Neural crest cell (in vitro differentiated cells): ENCODE measurements at regions not wholly inside any gene's neighbourhood (a gene's known extent, or its start where the extent isn't known, plus 50 kb on each side); places are given as distances from the start of the nearest gene placed in this dataset.

Source experiments
- DNase-seq: peaks from one replicate; pipeline ENCODE4 v3.0.0; 2021; ENCODE audit warnings: low read depth, mixed read lengths, low spot score
- H3K27ac Mint-ChIP-seq: one replicate; pipeline ENCODE4 v1.8.0; 2021; ENCODE audit warnings: mild to moderate bottlenecking, mixed read lengths; ENCODE audit not compliant: unreplicated experiment
- H3K27me3 Mint-ChIP-seq: 2 replicates; pipeline ENCODE4 v1.8.0; 2021; ENCODE audit warnings: low read depth, mild to moderate bottlenecking, mixed read lengths
- H3K36me3 Mint-ChIP-seq: 2 replicates; pipeline ENCODE4 v1.8.0; 2021; ENCODE audit warnings: low read depth, mild to moderate bottlenecking, mixed read lengths
- H3K4me1 Mint-ChIP-seq: 2 replicates; pipeline ENCODE4 v1.8.0; 2021; ENCODE audit warnings: mixed read lengths
- H3K4me3 Mint-ChIP-seq: one replicate; pipeline ENCODE4 v1.8.0; 2021; ENCODE audit warnings: mild to moderate bottlenecking, mixed read lengths
- H3K9me3 Mint-ChIP-seq: 2 replicates; pipeline ENCODE4 v1.8.0; 2021; ENCODE audit warnings: mixed read lengths
- TF ChIP-seq, protein P1 (sequence below): fragments of 200-600 bp; sonication (generic); conservative IDR thresholded peaks from 2 replicates; pipeline ENCODE4 v1.5.0; 2021; ENCODE audit warnings: antibody characterized with exemption, mild to moderate bottlenecking

- H3K27me3 Mint-ChIP-seq, result no peaks in the 10 kb centered on the region
- no peak overlapping the region for H3K4me3 Mint-ChIP-seq
- no peaks in the 10 kb centered on the region for H3K9me3 Mint-ChIP-seq
- TF ChIP-seq, protein P1, sequence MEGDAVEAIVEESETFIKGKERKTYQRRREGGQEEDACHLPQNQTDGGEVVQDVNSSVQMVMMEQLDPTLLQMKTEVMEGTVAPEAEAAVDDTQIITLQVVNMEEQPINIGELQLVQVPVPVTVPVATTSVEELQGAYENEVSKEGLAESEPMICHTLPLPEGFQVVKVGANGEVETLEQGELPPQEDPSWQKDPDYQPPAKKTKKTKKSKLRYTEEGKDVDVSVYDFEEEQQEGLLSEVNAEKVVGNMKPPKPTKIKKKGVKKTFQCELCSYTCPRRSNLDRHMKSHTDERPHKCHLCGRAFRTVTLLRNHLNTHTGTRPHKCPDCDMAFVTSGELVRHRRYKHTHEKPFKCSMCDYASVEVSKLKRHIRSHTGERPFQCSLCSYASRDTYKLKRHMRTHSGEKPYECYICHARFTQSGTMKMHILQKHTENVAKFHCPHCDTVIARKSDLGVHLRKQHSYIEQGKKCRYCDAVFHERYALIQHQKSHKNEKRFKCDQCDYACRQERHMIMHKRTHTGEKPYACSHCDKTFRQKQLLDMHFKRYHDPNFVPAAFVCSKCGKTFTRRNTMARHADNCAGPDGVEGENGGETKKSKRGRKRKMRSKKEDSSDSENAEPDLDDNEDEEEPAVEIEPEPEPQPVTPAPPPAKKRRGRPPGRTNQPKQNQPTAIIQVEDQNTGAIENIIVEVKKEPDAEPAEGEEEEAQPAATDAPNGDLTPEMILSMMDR, result no peak
- no peaks in the 10 kb centered on the region for H3K4me1 Mint-ChIP-seq
- H3K27ac Mint-ChIP-seq, result no peak overlapping the region
- H3K36me3 Mint-ChIP-seq, result no peaks in the 10 kb centered on the region
- DNase-seq, result no peak
Observed at GRCh38 chr5:2669913-2670312, 81.6 kb downstream of the IRX2 start.

GRCh38 chr5:2669259-2669658 lies 82.2 kb downstream of the IRX2 start:
- Mint-ChIP-seq H3K4me3 (no peak overlapping the region), H3K9me3 (no peaks in the 10 kb centered on the region), H3K27me3 (no peaks in the 10 kb centered on the region), H3K4me1 (no peaks in the 10 kb centered on the region), H3K36me3 (no peaks in the 10 kb centered on the region), H3K27ac (no peak overlapping the region)
- TF ChIP-seq, protein P1, result no peak
- no peak for DNase-seq

GRCh38 chr5:2666081-2666480 lies 85.4 kb downstream of the IRX2 start:
- Mint-ChIP-seq H3K4me3 (no peak overlapping the region), H3K9me3 (no peaks in the 10 kb centered on the region), H3K27me3 (no peaks in the 10 kb centered on the region), H3K36me3 (no peaks in the 10 kb centered on the region), H3K27ac (no peak overlapping the region), H3K4me1 (no peaks in the 10 kb centered on the region)
- DNase-seq, result no peak
- TF ChIP-seq, protein P1, result no peak

GRCh38 chr5:2663489-2663888 lies 88.0 kb downstream of the IRX2 start:
- Mint-ChIP-seq H3K27ac (no peak overlapping the region), H3K27me3 (peaks cover 5% of the 10 kb centered on the region), H3K4me3 (no peak overlapping the region), H3K9me3 (no peaks in the 10 kb centered on the region), H3K36me3 (no peaks in the 10 kb centered on the region), H3K4me1 (peaks cover 11% of the 10 kb centered on the region)
- TF ChIP-seq, protein P1, result no peak
- no peak for DNase-seq

DNA sequence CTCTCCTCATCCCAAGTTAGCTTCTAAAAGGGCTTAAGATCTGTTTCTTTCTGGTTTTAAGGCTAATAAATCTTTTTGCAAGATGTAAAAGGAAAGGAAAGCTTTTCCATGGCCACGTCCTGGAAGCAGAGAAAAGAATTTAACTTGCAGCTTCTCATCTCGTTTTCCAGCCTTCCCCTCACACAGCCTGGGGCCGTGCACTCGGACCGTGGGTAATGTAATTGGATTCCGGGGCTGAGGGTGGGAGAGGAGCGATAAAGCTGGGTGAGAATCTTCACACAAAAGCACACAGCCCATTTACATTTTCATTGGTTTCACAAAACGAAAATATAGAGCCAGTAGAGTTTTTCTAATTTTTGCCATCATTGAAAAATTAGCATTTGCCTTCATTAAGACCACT lies 91.2 kb downstream of the IRX2 start:
- TF ChIP-seq, protein P1, result no peak
- H3K27ac Mint-ChIP-seq, result no peak overlapping the region
- no peaks in the 10 kb centered on the region for H3K36me3 Mint-ChIP-seq
- H3K4me1 Mint-ChIP-seq, result peaks cover 13% of the 10 kb centered on the region
- DNase-seq, result no peak
- H3K4me3 Mint-ChIP-seq, result no peak overlapping the region
- H3K27me3 Mint-ChIP-seq, result peaks cover 5% of the 10 kb centered on the region
- no peaks in the 10 kb centered on the region for H3K9me3 Mint-ChIP-seq
